GM10248 (cell line): ENCODE measurements at regions not wholly inside any gene's neighbourhood (a gene's known extent, or its start where the extent isn't known, plus 50 kb on each side); places are given as distances from the start of the nearest gene placed in this dataset.

ENCODE experiments used
- CTCF ChIA-PET: fragments of 300-600 bp; sonication (Branson Sonifier 250); formaldehyde crosslinking; extraction: SDS; loops from one replicate; lab custom pipeline; 2021; ENCODE audit warnings: antibody characterized with exemption; lab: Yijun Ruan, JAX
- POLR2A ChIA-PET: fragments of 350-650 bp; sonication (Branson Sonifier 250); formaldehyde crosslinking; extraction: SDS; loops from one replicate; lab custom pipeline; 2020; ENCODE audit warnings: antibody characterized with exemption; lab: Yijun Ruan, JAX
- DNase-seq: peaks from one replicate; pipeline ENCODE4 v3.0.0; 2012; ENCODE audit errors: extremely low spot score
- CTCF ChIP-seq: IDR thresholded peaks from 2 replicates; pipeline ENCODE4 v1.5.1; 2012; ENCODE audit warnings: mild to moderate bottlenecking, low read depth; ENCODE audit errors: extremely low read depth, missing control alignments, control extremely low read depth

GRCh38 chr22:27283240-27283639 lies 518.3 kb downstream of the MN1 start:
- DNase-seq, result no peak
- TF ChIP-seq CTCF, result no peak
- POLR2A ChIA-PET, result no interaction called here
- CTCF ChIA-PET, result no interaction called here

- TF ChIP-seq CTCF, result no peak
- ChIA-PET CTCF (no interaction called here), POLR2A (no interaction called here)
- no peak for DNase-seq
These were observed 517.8 kb downstream of the MN1 start for GRCh38 chr22:27283714-27284113.

- POLR2A ChIA-PET, result no interaction called here
- CTCF ChIA-PET, result no interaction called here
- TF ChIP-seq CTCF, result no peak
- no peak for DNase-seq
These were observed 517.2 kb downstream of the MN1 start for GRCh38 chr22:27284324-27284723.

- ChIA-PET POLR2A (no interaction called here), CTCF (no interaction called here)
- TF ChIP-seq CTCF, result no peak
- no peak for DNase-seq
These were observed 514.8 kb downstream of the MN1 start for GRCh38 chr22:27286711-27287110.

GRCh38 chr22:27292542-27293299 lies 508.8 kb downstream of the MN1 start:
- TF ChIP-seq CTCF, result no peak
- no peak for DNase-seq
- POLR2A ChIA-PET, result no interaction called here
- CTCF ChIA-PET, result no interaction called here

- POLR2A ChIA-PET, result no interaction called here
- no peak for TF ChIP-seq CTCF
- DNase-seq, result no peak
- CTCF ChIA-PET, result interaction anchor here (1.1 to 1.2 kb wide), 2 partner anchors 14 to 22 kb away, joined by 3 read pairs; no protein-coding TSS in a partner anchor
These were observed 507.7 kb downstream of the MN1 start for GRCh38 chr22:27293721-27294445.
